Activated naive CD8-positive, alpha-beta T cell treated with anti-CD3 and anti-CD28 coated beads, Interleukin-2, amount 10 ng/mL, durations not matched to agents 7 days and 5 days (primary cell): ENCODE measurements at regions not wholly inside any gene's neighbourhood (a gene's known extent, or its start where the extent isn't known, plus 50 kb on each side); places are given as distances from the start of the nearest gene placed in this dataset.

Source experiments
- ATAC-seq: fragments of 150-1000 bp; cut with Tn5 transposase; one replicate; pipeline ENCODE4 v1.10.0; 2021; ENCODE audit warnings: low read depth, moderate library complexity
- POLR2A ChIA-PET: fragments of 350-600 bp; sonication (Branson Sonifier 250); formaldehyde crosslinking; loops from one replicate; lab custom pipeline; 2021; ENCODE audit warnings: antibody characterized with exemption; lab: Charles Lee
- DNase-seq: peaks from one replicate; pipeline ENCODE4 v3.0.0; 2021
- H3K27ac Mint-ChIP-seq: one replicate; pipeline ENCODE4 v1.8.0; 2022; ENCODE audit warnings: mild to moderate bottlenecking, mixed read lengths
- H3K27me3 Mint-ChIP-seq: one replicate; pipeline ENCODE4 v1.8.0; 2022; ENCODE audit warnings: mild to moderate bottlenecking, moderate library complexity, mixed read lengths
- H3K36me3 Mint-ChIP-seq: one replicate; pipeline ENCODE4 v1.8.0; 2021; ENCODE audit warnings: mild to moderate bottlenecking, mixed read lengths
- H3K4me1 Mint-ChIP-seq: one replicate; pipeline ENCODE4 v1.8.0; 2021; ENCODE audit warnings: mixed read lengths
- H3K4me3 Mint-ChIP-seq: one replicate; pipeline ENCODE4 v1.8.0; 2022; ENCODE audit warnings: mild to moderate bottlenecking, moderate library complexity, mixed read lengths
- H3K9me3 Mint-ChIP-seq: one replicate; pipeline ENCODE4 v1.8.0; 2021; ENCODE audit warnings: mixed read lengths

DNA sequence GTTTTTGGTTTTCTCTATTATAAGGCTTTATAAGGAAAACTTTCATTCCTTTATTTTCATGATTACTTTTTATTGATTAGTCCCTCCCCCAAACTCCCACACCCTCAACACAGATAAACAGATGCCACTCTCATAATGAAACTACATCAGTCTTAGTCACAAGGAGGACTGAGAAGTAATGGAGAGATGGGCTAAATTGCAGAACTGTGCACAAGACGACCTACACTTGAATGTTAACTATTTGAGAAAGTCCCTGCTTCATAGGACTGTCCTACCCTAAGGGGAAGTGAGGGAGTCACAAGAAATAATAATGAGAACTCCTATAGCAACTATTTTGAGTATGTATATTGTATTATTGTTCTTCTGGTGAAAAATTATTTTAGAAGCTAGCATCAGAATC lies 360.8 kb downstream of the RBM43 start:
- H3K27ac Mint-ChIP-seq = no peak overlapping the region
- no peaks in the 10 kb centered on the region for H3K4me1 Mint-ChIP-seq
- no peak for ATAC-seq
- DNase-seq = no peak
- POLR2A ChIA-PET = no interaction called here
- H3K27me3 Mint-ChIP-seq = no peaks in the 10 kb centered on the region
- H3K4me3 Mint-ChIP-seq = no peak overlapping the region
- H3K9me3 Mint-ChIP-seq = peaks cover 12% of the 10 kb centered on the region
- no peaks in the 10 kb centered on the region for H3K36me3 Mint-ChIP-seq

DNA sequence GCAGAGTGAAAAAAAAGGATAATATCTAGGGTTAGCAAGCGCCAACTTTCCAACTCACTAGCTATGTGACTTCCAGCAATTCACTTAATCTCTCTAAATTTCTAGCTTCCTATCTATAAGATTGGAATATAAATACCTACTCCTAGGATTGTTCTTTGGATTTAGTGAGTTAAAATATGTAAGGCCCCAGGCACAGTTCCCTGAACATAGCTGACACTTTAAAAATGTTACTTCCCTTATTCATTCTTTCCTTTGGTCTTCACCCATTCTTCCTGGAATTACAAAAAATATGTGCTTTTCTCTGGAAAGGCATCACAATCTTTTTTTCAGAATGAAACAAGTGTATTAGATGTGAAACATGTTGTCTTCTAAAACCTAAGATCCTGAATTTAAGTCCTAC lies 365.7 kb downstream of the RBM43 start:
- no peaks in the 10 kb centered on the region for H3K36me3 Mint-ChIP-seq
- no peak overlapping the region for H3K4me3 Mint-ChIP-seq
- peaks cover 7% of the 10 kb centered on the region for H3K9me3 Mint-ChIP-seq
- peaks cover 2% of the 10 kb centered on the region for H3K27me3 Mint-ChIP-seq
- DNase-seq (no peak), ATAC-seq (no peak)
- no peaks in the 10 kb centered on the region for H3K4me1 Mint-ChIP-seq
- no peak overlapping the region for H3K27ac Mint-ChIP-seq
- POLR2A ChIA-PET = no interaction called here

DNA sequence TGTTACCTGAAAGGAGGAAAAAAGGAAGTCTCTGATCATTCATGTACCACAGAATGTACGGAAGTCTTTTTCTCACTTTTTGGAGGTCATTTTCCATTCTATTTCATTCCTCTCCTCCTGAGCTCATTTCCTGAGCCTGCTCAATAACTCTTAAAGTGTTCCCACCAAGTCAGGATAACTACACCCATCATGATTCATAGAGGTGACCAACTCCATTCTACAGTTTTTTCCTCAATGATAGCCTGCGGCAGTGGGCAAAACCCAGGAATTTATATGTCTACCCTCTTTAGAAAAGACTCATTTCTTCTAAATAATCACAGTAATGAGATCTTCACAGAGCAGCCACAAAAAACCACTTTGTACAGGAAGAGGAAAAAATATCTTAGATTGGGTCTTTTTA lies 372.5 kb downstream of the RBM43 start:
- Mint-ChIP-seq H3K27ac (no peak overlapping the region), H3K4me3 (no peak overlapping the region), H3K4me1 (no peaks in the 10 kb centered on the region), H3K9me3 (peaks cover 4% of the 10 kb centered on the region), H3K36me3 (no peaks in the 10 kb centered on the region), H3K27me3 (peaks cover 2% of the 10 kb centered on the region)
- DNase-seq (no peak), ATAC-seq (no peak)
- POLR2A ChIA-PET = no interaction called here

DNA sequence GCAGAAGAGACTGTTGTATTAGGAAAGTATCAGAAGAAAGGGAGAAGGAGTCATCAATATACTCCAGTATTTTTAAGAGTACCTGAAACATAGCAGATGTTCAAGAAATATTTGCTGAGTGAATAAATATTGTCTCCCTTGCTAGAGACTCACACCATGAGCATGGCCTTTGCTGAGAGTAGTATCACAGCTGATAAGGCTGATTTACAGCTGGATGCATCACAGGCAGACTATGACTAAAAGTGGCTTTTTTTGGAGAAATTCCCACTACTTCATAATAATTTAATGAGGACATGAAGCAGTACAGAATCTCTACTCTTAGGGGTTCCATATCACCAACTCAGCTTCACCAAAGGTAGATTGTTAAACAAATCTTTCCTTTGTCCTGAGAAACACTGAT lies 373.3 kb downstream of the RBM43 start:
- ATAC-seq (no peak), DNase-seq (no peak)
- H3K4me3 Mint-ChIP-seq = no peak overlapping the region
- POLR2A ChIA-PET = no interaction called here
- no peaks in the 10 kb centered on the region for H3K36me3 Mint-ChIP-seq
- no peaks in the 10 kb centered on the region for H3K4me1 Mint-ChIP-seq
- H3K27me3 Mint-ChIP-seq = peaks cover 2% of the 10 kb centered on the region
- peaks cover 4% of the 10 kb centered on the region for H3K9me3 Mint-ChIP-seq
- no peak overlapping the region for H3K27ac Mint-ChIP-seq

DNA sequence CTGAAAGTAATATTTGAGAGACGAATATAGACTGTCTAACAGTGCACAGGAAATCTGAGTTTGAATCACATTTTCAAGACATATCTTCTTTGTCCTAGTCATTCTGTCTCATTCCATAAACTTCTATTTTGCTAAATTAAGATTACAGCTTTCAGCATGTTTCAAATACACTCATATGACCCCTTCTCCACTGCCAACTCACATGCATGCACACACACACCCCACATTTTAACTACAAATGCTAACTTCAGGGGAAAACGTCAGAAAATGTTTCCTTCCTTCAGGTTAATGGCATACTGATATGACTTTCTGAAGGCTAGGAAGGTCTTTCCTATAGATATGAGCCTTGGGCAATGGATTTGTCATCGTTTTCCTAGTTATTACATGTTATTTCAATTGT lies 373.7 kb downstream of the RBM43 start:
- Mint-ChIP-seq H3K36me3 (no peaks in the 10 kb centered on the region), H3K9me3 (peaks cover 4% of the 10 kb centered on the region), H3K4me1 (no peaks in the 10 kb centered on the region), H3K4me3 (no peak overlapping the region), H3K27ac (no peak overlapping the region), H3K27me3 (peaks cover 2% of the 10 kb centered on the region)
- no peak for DNase-seq
- no peak for ATAC-seq
- POLR2A ChIA-PET = no interaction called here

DNA sequence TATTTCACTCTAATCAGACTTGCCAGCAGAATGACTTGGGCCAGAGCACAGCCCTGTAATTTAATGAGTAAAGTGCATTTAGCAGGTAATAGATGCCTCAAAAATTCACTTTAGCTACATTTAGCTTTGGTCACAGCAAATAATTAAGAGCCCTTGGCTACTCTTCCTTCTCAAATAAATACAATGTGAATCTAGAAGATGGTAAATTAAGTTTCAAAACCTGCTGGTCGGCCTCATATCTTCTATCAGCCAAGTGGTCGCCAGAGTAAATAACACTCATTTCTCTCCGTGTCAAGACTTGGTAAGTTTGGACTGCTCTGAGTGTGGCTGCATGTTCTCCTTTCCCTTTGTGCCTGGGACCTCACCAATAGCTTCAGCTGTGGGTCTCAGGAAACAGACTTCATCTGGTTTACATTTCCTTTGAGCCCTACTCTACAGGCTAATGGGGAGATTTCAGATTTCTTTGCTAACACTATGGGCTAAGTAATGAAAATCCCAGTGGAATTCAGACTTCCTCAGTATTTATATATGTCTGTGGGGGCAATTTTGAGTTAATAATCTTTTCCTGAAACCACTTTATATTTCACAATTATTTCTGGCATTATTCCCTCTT lies 375.8 kb downstream of the RBM43 start:
- POLR2A ChIA-PET = no interaction called here
- Mint-ChIP-seq H3K9me3 (peaks cover 4% of the 10 kb centered on the region), H3K36me3 (no peaks in the 10 kb centered on the region)

DNA sequence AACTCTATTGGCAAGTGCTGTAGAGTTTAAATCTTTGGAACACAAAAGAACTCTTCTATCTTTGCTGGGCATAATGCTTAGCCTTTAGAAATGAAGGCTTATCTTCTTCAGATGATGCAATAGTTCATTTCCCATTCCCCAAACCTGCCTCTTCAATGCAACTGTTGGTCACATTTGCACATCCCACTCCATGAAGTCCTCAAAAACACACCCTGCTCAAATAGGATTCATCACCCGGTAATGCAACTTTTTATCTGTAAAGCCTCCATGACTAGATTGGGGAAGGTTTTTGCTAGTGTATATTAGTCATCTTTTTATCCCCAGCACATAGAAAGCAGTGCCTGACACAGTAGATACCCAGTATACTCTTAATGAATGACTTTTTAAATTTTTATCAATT lies 376.4 kb downstream of the RBM43 start:
- POLR2A ChIA-PET = no interaction called here
- Mint-ChIP-seq H3K27ac (no peak overlapping the region), H3K4me1 (no peaks in the 10 kb centered on the region), H3K36me3 (no peaks in the 10 kb centered on the region), H3K9me3 (peaks cover 2% of the 10 kb centered on the region), H3K27me3 (no peaks in the 10 kb centered on the region), H3K4me3 (no peak overlapping the region)
- no peak for DNase-seq
- ATAC-seq = no peak

More for the DNA sequence above, 375.8 kb downstream of the RBM43 start:
- Mint-ChIP-seq H3K4me1 (no peaks in the 10 kb centered on the region), H3K27me3 (no peaks in the 10 kb centered on the region), H3K4me3 (no peak overlapping the region), H3K27ac (no peak overlapping the region)
- ATAC-seq (no peak), DNase-seq (no peak)

DNA sequence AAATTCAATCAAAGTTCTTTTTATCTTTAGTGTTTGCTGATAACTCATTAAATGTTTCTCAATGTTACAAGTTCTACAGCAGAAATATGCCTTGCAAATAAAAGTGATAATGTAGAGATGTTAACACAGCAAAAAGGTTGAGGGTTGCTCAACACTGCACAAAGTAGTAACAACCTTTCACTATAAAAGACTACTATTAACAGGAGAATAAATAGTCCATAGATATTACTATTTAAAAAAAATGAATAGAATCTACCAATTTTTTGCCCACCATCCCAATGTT lies 378.1 kb downstream of the RBM43 start:
- Mint-ChIP-seq H3K4me3 (no peak overlapping the region), H3K27ac (no peak overlapping the region), H3K36me3 (no peaks in the 10 kb centered on the region), H3K27me3 (no peaks in the 10 kb centered on the region), H3K4me1 (no peaks in the 10 kb centered on the region), H3K9me3 (peaks cover 2% of the 10 kb centered on the region)
- POLR2A ChIA-PET = no interaction called here
- ATAC-seq (no peak), DNase-seq (no peak)

DNA sequence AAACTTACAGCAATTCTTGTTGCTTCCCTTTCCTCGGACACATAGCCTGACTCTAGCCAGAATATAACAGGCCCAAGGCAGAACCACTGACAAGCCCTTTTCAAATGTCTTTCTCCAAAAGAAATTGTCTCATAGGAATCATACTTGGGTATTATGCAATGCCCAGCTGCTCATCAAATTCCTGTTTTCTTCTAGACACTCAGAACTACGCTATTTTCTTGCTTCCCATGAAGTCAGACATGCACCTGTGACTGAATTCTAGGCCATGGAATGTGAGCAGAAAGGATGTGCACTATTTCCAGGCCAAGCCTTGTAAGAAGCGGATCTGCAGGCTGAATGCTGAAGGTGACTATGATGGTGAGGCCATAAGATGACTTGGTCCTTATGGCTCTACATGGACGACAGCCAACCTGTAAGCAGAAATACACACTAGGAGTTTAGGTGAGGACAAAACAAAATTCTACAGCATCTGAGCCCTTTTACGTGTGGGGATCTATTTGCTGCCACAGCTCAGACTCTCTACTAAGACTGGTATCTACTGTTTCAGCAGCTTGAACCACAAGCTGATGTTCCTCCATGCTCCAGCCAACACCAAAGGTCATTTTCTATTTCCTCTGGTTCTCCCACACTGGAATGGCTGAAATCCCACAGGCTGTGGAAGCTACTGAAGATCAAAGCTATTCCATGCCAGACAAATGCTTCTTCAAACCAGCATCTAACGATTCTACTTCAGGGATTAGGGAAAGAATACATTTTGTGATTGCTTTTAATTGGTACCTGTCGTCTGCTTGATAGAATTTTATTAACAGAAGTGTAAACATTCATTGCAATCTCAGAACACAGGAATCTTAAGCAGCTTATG lies 378.7 kb downstream of the RBM43 start:
- Mint-ChIP-seq H3K4me1 (no peaks in the 10 kb centered on the region), H3K4me3 (no peak overlapping the region), H3K9me3 (peaks cover 2% of the 10 kb centered on the region), H3K36me3 (no peaks in the 10 kb centered on the region), H3K27ac (no peak overlapping the region), H3K27me3 (no peaks in the 10 kb centered on the region)
- DNase-seq (no peak), ATAC-seq (no peak)
- POLR2A ChIA-PET = no interaction called here

DNA sequence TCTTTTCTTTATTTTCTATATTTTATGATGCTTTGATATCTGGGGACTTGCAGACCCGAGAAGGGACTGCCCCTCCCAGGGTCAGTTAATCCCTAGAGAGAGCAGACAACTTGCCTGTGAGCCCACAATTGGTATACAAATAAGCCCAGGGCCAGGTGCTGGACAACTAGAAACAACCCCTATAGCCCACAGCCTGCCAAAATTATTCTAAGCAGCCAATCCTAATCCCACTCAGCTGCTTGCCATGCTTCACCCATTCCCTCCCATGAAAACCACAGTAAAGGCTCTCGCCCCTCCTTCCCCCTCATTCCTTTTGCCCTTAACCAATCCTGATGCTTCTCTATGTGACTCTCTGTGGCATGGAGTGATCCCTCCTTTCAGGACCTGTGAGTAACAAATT lies 380.7 kb downstream of the RBM43 start:
- DNase-seq (no peak), ATAC-seq (no peak)
- H3K36me3 Mint-ChIP-seq = no peaks in the 10 kb centered on the region
- peaks cover 2% of the 10 kb centered on the region for H3K9me3 Mint-ChIP-seq
- H3K27me3 Mint-ChIP-seq = no peaks in the 10 kb centered on the region
- H3K4me1 Mint-ChIP-seq = no peaks in the 10 kb centered on the region
- no peak overlapping the region for H3K27ac Mint-ChIP-seq
- POLR2A ChIA-PET = no interaction called here
- no peak overlapping the region for H3K4me3 Mint-ChIP-seq

DNA sequence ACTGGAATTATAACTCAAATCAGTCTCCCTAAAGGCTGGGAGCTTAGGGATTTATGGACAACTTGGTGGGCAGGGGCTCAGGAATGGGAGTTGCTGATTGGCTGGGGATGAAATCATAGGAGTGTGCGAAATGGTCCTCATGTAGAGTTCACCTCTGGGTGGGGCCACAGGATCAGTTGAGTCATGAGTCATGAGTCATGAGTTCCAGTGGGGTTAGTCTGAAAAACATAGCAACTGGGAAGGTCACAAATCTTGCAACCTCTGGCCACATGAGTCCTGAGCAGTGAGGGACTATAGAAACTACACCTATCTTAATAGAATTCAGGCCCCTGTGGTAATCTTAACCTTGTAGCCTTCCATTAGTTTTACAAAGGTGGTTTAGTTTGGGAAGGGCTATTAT lies 383.3 kb downstream of the RBM43 start:
- H3K36me3 Mint-ChIP-seq = no peaks in the 10 kb centered on the region
- no peak for DNase-seq
- H3K9me3 Mint-ChIP-seq = no peaks in the 10 kb centered on the region
- no peaks in the 10 kb centered on the region for H3K27me3 Mint-ChIP-seq
- no peak overlapping the region for H3K4me3 Mint-ChIP-seq
- no peaks in the 10 kb centered on the region for H3K4me1 Mint-ChIP-seq
- POLR2A ChIA-PET = no interaction called here
- no peak for ATAC-seq
- H3K27ac Mint-ChIP-seq = no peak overlapping the region

DNA sequence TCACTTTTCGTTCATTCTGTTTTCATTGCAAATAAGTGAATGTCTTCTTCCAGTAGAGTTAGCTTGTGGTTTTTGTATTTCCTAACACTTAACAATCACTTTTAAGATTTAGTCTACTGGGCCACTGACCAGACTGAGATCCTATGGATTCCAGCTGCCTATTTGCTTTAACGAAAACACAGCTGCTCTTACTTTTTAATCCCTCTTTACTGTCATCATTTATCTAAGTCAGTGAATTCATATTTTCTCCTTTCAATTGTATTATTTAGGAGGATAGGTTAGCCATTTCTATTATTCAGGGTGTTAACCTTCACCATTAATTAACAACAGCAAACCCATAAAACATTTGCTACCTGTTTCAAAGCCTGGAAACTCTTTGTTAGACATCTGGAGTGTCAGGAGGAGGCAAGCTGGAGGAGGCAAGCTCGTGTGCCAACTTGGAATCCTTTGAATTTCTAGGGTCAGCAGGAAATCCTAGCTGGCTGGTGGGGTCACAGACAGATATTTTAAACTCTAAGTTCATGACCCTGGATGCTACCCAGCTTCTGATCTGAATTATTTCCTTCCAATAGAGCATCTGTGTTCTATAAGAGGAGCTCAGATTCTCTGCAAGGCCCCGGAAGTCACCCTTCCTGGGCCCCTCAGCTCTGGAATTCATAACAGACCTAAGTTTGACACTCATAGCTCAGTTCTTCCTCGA lies 385.3 kb downstream of the RBM43 start:
- H3K27ac Mint-ChIP-seq = no peak overlapping the region
- no peaks in the 10 kb centered on the region for H3K27me3 Mint-ChIP-seq
- no peak for ATAC-seq
- H3K36me3 Mint-ChIP-seq = no peaks in the 10 kb centered on the region
- no peaks in the 10 kb centered on the region for H3K4me1 Mint-ChIP-seq
- no peak overlapping the region for H3K4me3 Mint-ChIP-seq
- no peaks in the 10 kb centered on the region for H3K9me3 Mint-ChIP-seq
- POLR2A ChIA-PET = no interaction called here
- no peak for DNase-seq

DNA sequence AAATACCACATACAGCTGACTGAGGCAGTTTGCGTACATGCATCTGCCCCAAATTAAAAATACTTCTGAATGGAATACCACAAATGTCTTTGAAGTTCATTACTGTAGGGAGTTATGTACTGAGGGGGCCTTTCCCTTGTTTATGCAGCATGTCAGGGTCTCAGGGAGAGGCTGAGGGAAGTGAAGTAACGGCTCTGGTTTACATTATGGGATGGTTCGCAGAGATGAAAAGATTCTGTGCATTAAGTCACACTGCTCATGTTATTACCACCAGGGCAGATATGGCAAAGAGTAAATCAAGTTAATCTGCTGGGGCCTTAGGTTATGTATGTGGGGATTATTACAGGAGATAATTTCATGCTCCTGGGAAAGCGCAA lies 385.9 kb upstream of the RND3 start:
- DNase-seq = no peak
- Mint-ChIP-seq H3K4me3 (no peak overlapping the region), H3K27ac (no peak overlapping the region), H3K36me3 (no peaks in the 10 kb centered on the region), H3K27me3 (peaks cover 3% of the 10 kb centered on the region), H3K9me3 (no peaks in the 10 kb centered on the region), H3K4me1 (no peaks in the 10 kb centered on the region)
- no peak for ATAC-seq
- POLR2A ChIA-PET = no interaction called here

DNA sequence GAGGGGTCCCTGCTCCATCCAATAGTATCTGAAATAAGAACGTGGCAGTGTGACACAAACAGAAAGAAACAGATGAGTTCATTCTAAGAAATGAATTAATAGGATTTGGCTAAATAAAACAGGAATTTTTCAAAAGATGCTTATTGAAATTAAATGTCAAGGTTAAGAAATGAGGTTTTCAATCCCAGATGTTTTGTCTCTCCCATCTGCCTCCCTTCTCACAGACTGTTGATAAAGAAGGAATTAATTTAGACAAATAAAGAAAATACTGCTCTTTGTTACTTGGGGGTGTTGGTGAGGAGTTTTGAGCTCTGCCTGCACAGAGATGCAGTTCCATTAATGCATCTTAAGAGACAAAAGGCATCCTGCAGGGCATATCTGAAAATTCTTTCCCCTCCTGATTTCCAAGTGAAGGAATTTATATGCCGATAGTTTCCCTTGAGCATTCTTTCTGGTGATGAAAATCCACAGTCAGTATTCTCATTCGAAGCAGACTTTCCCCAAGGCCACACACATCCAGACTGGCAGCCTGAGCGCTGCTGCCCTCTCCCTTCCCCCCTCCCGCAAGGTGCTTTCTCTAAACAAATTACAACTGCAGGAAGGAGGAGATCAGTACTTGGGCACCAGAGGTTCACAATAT lies 385.4 kb upstream of the RND3 start:
- no peaks in the 10 kb centered on the region for H3K4me1 Mint-ChIP-seq
- POLR2A ChIA-PET = no interaction called here
- DNase-seq (no peak), ATAC-seq (no peak)
- no peak overlapping the region for H3K27ac Mint-ChIP-seq
- H3K4me3 Mint-ChIP-seq = no peak overlapping the region
- no peaks in the 10 kb centered on the region for H3K36me3 Mint-ChIP-seq
- no peaks in the 10 kb centered on the region for H3K9me3 Mint-ChIP-seq
- peaks cover 3% of the 10 kb centered on the region for H3K27me3 Mint-ChIP-seq
